HepG2 (cell line): ENCODE measurements at regions not wholly inside any gene's neighbourhood (a gene's known extent, or its start where the extent isn't known, plus 50 kb on each side); places are given as distances from the start of the nearest gene placed in this dataset.

Experiments
- ATAC-seq: fragments of 200-7000 bp; cut with Tn5 transposase; 3 replicates; pipeline ENCODE4 v1.9.1; 2020; ENCODE audit warnings: mild to moderate bottlenecking, moderate library complexity
- BruUV-seq: library from RNA; stranded (reverse); fragments of 400-500 nt; replicated peaks from 2 replicates; lab custom pipeline; 2021; lab: Mats Ljungman, UMichigan
- CTCF ChIA-PET: fragments of 300-600 bp; formaldehyde crosslinking; extraction: SDS; loops from one replicate; lab custom pipeline; 2021; ENCODE audit warnings: low total read pairs, inconsistent platforms, low intra/inter-chr PET ratio; lab: Yijun Ruan, JAX
- POLR2A ChIA-PET: fragments of 350-600 bp; sonication (Branson Sonifier 250); formaldehyde crosslinking; loops from one replicate; lab custom pipeline; 2020; ENCODE audit warnings: antibody characterized with exemption, inconsistent platforms; lab: Yijun Ruan, JAX
- DNase-seq: peaks from one replicate; pipeline ENCODE4 v3.0.0-alpha.2; 2015; ENCODE audit warnings: low spot score
- FAIRE-seq: peaks from 3 replicates; lab custom pipeline; 2011; peaks lifted over from hg19 to GRCh38; lab: Jason Lieb, UNC
- H2AFZ ChIP-seq: one replicate; pipeline ENCODE4 v1.6.1; 2011; ENCODE audit warnings: low read length, inconsistent platforms
- H3K27ac ChIP-seq: fragments of 300-600 bp; 3 replicates; pipeline ENCODE4 v1.8.0; 2011; ENCODE audit warnings: mixed run types, mild to moderate bottlenecking, mixed read lengths, low read length, inconsistent platforms; ENCODE audit not compliant: insufficient read depth; ENCODE audit errors: extremely low read length
- H3K27me3 ChIP-seq, 2 experiments: fragments of 200-600 bp in 1 of 2; 2 replicates in 1 of 2; 3 replicates in 1 of 2; pipeline versions ENCODE4 v1.6.0 to v1.8.0; 2011; ENCODE audit warnings: low read length in 2 of 2, mild to moderate bottlenecking in 2 of 2, moderate library complexity in 2 of 2, inconsistent platforms in 1 of 2; ENCODE audit not compliant: insufficient read depth in 2 of 2, control insufficient read depth in 1 of 2
- H3K36me3 ChIP-seq, 2 experiments: fragments of 200-600 bp in 1 of 2; replicated peaks in 1 of 2; 2 replicates in 1 of 2; 3 replicates in 1 of 2; pipeline versions ENCODE4 v1.5.1 to v1.8.0; 2011; ENCODE audit warnings: low read length in 2 of 2, inconsistent platforms in 1 of 2; ENCODE audit not compliant: insufficient read depth in 2 of 2, control insufficient read depth in 1 of 2
- H3K4me1 ChIP-seq: 2 replicates; pipeline ENCODE4 v1.5.1; 2012; ENCODE audit warnings: low read length, inconsistent platforms; ENCODE audit not compliant: insufficient read depth
- H3K4me2 ChIP-seq: 2 replicates; pipeline ENCODE4 v1.6.0; 2011; ENCODE audit warnings: low read depth, low read length, inconsistent platforms
- H3K4me3 ChIP-seq, 3 experiments: fragments of 200-600 bp in 1 of 3; sonication (generic), shearing (Covaris generic) in 1 of 3; replicated peaks in 1 of 3; 2 replicates each; pipeline ENCODE4 v1.5.1; 2011 to 2016; ENCODE audit warnings: low read length in 3 of 3, inconsistent platforms in 2 of 3, low read depth in 2 of 3, mild to moderate bottlenecking in 2 of 3, control low read depth in 1 of 3, mixed read lengths in 1 of 3; ENCODE audit not compliant: insufficient read depth in 1 of 3
- H3K79me2 ChIP-seq: one replicate; pipeline ENCODE4 v1.6.1; 2011; ENCODE audit warnings: low read length, inconsistent platforms; ENCODE audit not compliant: insufficient read depth
- H3K9ac ChIP-seq: 2 replicates; pipeline ENCODE4 v1.6.0; 2011; ENCODE audit warnings: mild to moderate bottlenecking, low read depth, low read length, inconsistent platforms; ENCODE audit not compliant: insufficient read depth
- H3K9me3 ChIP-seq: 2 replicates; pipeline ENCODE4 v1.5.1; 2012; ENCODE audit warnings: mild to moderate bottlenecking, low read length
- H4K20me1 ChIP-seq: 2 replicates; pipeline ENCODE4 v1.6.0; 2011; ENCODE audit warnings: inconsistent platforms, mild to moderate bottlenecking, low read length, moderate library complexity; ENCODE audit not compliant: insufficient read depth
- CCAR2 ChIP-seq: fragments of 200-400 bp; formaldehyde crosslinking; optimal IDR thresholded peaks from 2 replicates; pipeline ENCODE3; 2018; ENCODE audit warnings: low read depth, mild to moderate bottlenecking, low read length, moderate library complexity
- EED ChIP-seq: sonication (generic); formaldehyde crosslinking; IDR thresholded peaks from 2 replicates; pipeline ENCODE4 v1.5.0; 2020; ENCODE audit warnings: mild to moderate bottlenecking, missing genetic modification reagents
- FOXJ3 ChIP-seq: sonication (generic); formaldehyde crosslinking; IDR thresholded peaks from 2 replicates; pipeline ENCODE4 v1.4.0; 2020; ENCODE audit warnings: missing genetic modification reagents, mild to moderate bottlenecking, borderline replicate concordance
- FOXP1 ChIP-seq, 2 experiments: fragments of 450-650 bp in 1 of 2; IDR thresholded peaks; 2 replicates each; pipeline ENCODE4 v1.6.1; 2017 to 2018; ENCODE audit warnings: antibody characterized with exemption in 1 of 2
- HMG20A ChIP-seq: IDR thresholded peaks from 2 replicates; pipeline ENCODE4 v1.6.1; 2016; ENCODE audit warnings: borderline replicate concordance
- MEIS2 ChIP-seq: sonication (generic); formaldehyde crosslinking; IDR thresholded peaks from 2 replicates; pipeline ENCODE4 v1.9.0; 2021; ENCODE audit warnings: mild to moderate bottlenecking, missing genetic modification reagents
- NFE2L1 ChIP-seq: sonication (generic); formaldehyde crosslinking; IDR thresholded peaks from 2 replicates; pipeline ENCODE4 v1.4.0; 2020; ENCODE audit warnings: missing genetic modification reagents, mild to moderate bottlenecking, borderline replicate concordance
- NFIC ChIP-seq: IDR thresholded peaks from 2 replicates; pipeline ENCODE4 v1.6.1; 2012; ENCODE audit warnings: mild to moderate bottlenecking, low read length, inconsistent platforms
- NFYC ChIP-seq: IDR thresholded peaks from 2 replicates; pipeline ENCODE4 v1.6.1; 2016; ENCODE audit warnings: missing genetic modification reagents, missing compliant biosample characterization
- SOX6 ChIP-seq, 2 experiments: fragments of 450-650 bp in 1 of 2; sonication (generic) in 1 of 2; formaldehyde crosslinking in 1 of 2; IDR thresholded peaks; 2 replicates each; pipeline versions ENCODE4 v1.4.0 to v1.6.1; 2017 to 2020; ENCODE audit warnings: antibody characterized with exemption in 1 of 2, mild to moderate bottlenecking in 1 of 2, missing genetic modification reagents in 1 of 2
- ZBTB7A ChIP-seq: sonication (generic); formaldehyde crosslinking; IDR thresholded peaks from 2 replicates; pipeline ENCODE4 v1.8.0; 2022; ENCODE audit warnings: mild to moderate bottlenecking, missing genetic modification reagents
- ZNF234 ChIP-seq: sonication (generic); formaldehyde crosslinking; conservative IDR thresholded peaks from 2 replicates; pipeline ENCODE4 v1.5.1; 2020; ENCODE audit warnings: mild to moderate bottlenecking, missing genetic modification reagents
- ZNF569 ChIP-seq: sonication (generic); formaldehyde crosslinking; IDR thresholded peaks from 2 replicates; pipeline ENCODE4 v1.5.0; 2020; ENCODE audit warnings: mild to moderate bottlenecking, missing genetic modification reagents, moderate library complexity, borderline replicate concordance
- ZNF724P ChIP-seq: sonication (generic); formaldehyde crosslinking; IDR thresholded peaks from 2 replicates; pipeline ENCODE4 v1.8.0; 2022; ENCODE audit warnings: missing genetic modification reagents, borderline replicate concordance
- WGBS: methylation state at CpG from one replicate; pipeline ENCODE4 v1.1.6; 2017; ENCODE audit warnings: low lambda C conversion rate; 5-methylcytosine and 5-hydroxymethylcytosine counted together
- in situ Hi-C: cut with HindIII; loops from 2 replicates; pipeline ENCODE4 v1.10.0; 2017; ENCODE audit warnings: low pct_unique_long_range_greater_than_20kb; ENCODE audit not compliant: extremely low pct_ligation_motif_present
- intact Hi-C: fragments of 100-400 bp; cut with micrococcal nuclease; formaldehyde crosslinking; loops from one replicate; pipeline ENCODE4 v1.10.0; 2022; ENCODE audit not compliant: unreplicated experiment

DNA sequence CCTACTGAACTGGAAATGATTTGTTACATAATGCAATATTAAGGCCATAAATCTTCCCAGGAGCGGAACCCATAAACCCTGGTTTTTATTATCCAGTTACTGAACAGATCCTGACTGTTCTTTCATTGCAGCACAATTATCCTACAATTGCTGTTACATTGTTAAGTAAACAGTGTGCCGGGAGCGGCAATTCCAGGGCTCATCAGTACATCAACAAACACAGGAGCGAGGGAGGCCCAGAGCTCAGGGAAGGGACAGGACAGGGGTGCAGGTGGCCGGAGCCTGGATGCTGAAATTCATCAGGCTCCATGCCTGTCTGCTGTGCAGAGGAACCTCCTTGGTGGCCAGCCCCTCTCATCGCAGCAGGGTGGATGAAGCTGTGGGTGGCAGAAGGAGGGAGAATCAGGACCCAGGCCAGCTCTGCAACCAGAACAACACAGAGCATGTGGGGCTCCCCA is 544.7 kb downstream of the NPHP4 start:
- Histone ChIP-seq H3K9me3 (no peaks in the 10 kb centered on the region), H3K27ac (no peak overlapping the region), H3K4me1 (no peaks in the 10 kb centered on the region), H3K4me2 (no peak overlapping the region), H3K36me3 (no peaks in the 10 kb centered on the region), H3K79me2 (no peaks in the 10 kb centered on the region), H2AFZ (no peak overlapping the region), H3K27me3 (peaks cover 2 to 22% of the 10 kb centered on the region in 2 experiments; a peak in 4 of 5 replicates), H3K9ac (no peak overlapping the region), H4K20me1 (no peaks in the 10 kb centered on the region), H3K4me3 (no peak overlapping the region)
- ChIA-PET CTCF (no interaction called here), POLR2A (no interaction called here)
- no peak for ATAC-seq
- intact Hi-C loops, result no loop called here
- DNase-seq, result no peak
- no peak for FAIRE-seq
- 3% methylated on average over 5 of the region's 6 CpGs for WGBS
- no TSS peak for BruUV-seq
- in situ Hi-C loops, result no loop called here
- TF ChIP-seq FOXJ3 (CRISPR knock-in tag) (no peak), NFE2L1 (no peak), FOXP1 (IDR thresholded peaks at IDR 0.05) (no peak), FOXP1 (CRISPR knock-in tag; IDR thresholded peaks at IDR 0.05) (no peak), EED (CRISPR knock-in tag) (no peak)

DNA sequence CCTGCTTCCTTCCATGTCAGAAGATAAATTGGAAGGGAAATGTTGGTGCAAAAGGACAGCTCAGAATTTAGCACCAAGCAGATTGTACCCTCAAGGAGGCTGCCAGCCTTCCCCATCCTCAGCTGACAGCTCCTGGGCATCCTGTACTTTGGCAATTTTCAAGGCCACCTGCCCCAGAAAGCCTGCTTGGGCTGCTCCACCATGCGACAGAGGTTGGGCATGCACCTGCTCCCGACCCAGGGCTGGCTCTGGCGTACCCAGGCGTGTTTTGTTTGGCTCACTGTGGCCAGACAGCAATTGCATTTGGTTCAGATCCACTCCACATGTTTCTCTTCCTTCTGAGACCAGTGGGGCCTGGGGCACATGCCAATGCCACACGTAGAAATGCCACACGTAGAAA is 547.8 kb downstream of the NPHP4 start:
- H3K27ac ChIP-seq, result no peak overlapping the region
- TF ChIP-seq SOX6 (IDR thresholded peaks at IDR 0.05) (no peak), SOX6 (CRISPR knock-in tag; IDR thresholded peaks at IDR 0.05) (no peak), ZNF569 (CRISPR knock-in tag) (no peak), NFYC (CRISPR knock-in tag) (no peak), HMG20A (CRISPR knock-in tag) (no peak), NFIC (no peak), ZNF234 (CRISPR knock-in tag) (no peak), MEIS2 (CRISPR knock-in tag) (no peak), CCAR2 (no peak), ZBTB7A (CRISPR knock-in tag) (no peak), ZNF724P (CRISPR knock-in tag) (no peak)
- WGBS, result 45% methylated on average over 2 of the region's 6 CpGs
- DNase-seq, result no peak
- H3K9me3 ChIP-seq, result no peaks in the 10 kb centered on the region
- no peak for ATAC-seq
- H4K20me1 ChIP-seq, result no peaks in the 10 kb centered on the region
- H3K9ac ChIP-seq, result no peak overlapping the region
- H3K4me1 ChIP-seq, result no peaks in the 10 kb centered on the region
- in situ Hi-C loops (no loop called here), intact Hi-C loops (no loop called here)
- BruUV-seq, result no TSS peak
- POLR2A ChIA-PET, result no interaction called here
- H3K4me2 ChIP-seq, result no peak overlapping the region
- no peak overlapping the region for H3K4me3 ChIP-seq
- FAIRE-seq, result no peak
- no peaks in the 10 kb centered on the region; a peak in 1 of 5 replicates for H3K27me3 ChIP-seq
- no peak overlapping the region for H2AFZ ChIP-seq
- H3K79me2 ChIP-seq, result no peaks in the 10 kb centered on the region
- H3K36me3 ChIP-seq, result no peaks in the 10 kb centered on the region
- CTCF ChIA-PET, result no interaction called here
